HL-60 (cell line): ENCODE measurements at regions not wholly inside any gene's neighbourhood (a gene's known extent, or its start where the extent isn't known, plus 50 kb on each side); places are given as distances from the start of the nearest gene placed in this dataset.

Experiments used
- GABPA ChIP-seq: IDR thresholded peaks from 2 replicates; pipeline ENCODE4 v1.6.1; 2012; ENCODE audit warnings: low read depth
- POLR2AphosphoS5 ChIP-seq: IDR thresholded peaks from 2 replicates; pipeline ENCODE4 v1.6.1; 2012; ENCODE audit warnings: low read depth
- SPI1 ChIP-seq: IDR thresholded peaks from 2 replicates; pipeline ENCODE4 v1.6.1; 2012; ENCODE audit warnings: low read depth, mild to moderate bottlenecking, borderline replicate concordance
- TF ChIP-seq, protein P1 (sequence below): IDR thresholded peaks from one replicate; pipeline ENCODE4 v1.5.1; 2011; ENCODE audit warnings: low read length, control low read depth, inconsistent platforms; ENCODE audit not compliant: insufficient read depth
- TF ChIP-seq, protein P2 (sequence below): IDR thresholded peaks from 2 replicates; pipeline ENCODE4 v1.6.1; 2012; ENCODE audit warnings: low read depth; ENCODE audit not compliant: insufficient replicate concordance

DNA sequence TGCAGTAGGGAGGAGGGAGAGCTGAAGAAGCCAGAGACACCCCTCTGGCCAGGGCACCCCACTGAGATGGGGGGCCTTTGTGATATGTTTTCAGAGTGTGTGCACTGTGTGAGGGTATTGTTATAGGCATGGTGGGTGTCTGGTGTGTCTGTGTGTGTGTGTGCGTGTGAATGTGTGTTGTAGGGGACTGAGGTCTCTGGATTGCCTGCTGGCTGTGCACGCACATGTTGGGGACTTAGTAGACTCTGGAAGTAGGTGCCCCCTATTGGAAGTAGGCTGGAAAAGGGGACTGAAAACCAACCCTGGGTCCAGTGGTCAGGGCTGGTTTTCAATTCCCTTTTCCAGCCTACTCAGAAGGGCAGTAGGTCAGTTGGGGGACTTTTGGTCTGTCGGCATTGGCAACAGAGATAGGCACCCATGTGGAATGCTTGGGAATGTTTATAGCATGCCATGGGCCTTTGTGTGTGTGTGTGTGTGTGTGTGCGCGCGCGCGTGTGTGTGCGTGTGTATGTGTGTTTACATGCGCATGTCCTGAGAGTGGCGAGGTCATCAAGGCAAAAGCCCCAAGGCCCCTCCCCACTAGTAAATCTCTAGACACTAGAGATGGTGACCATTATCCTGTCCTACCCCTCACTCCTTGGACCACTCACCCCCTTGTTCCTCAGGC is 78.8 kb downstream of the HIF1AN start:
- TF ChIP-seq, protein P1, sequence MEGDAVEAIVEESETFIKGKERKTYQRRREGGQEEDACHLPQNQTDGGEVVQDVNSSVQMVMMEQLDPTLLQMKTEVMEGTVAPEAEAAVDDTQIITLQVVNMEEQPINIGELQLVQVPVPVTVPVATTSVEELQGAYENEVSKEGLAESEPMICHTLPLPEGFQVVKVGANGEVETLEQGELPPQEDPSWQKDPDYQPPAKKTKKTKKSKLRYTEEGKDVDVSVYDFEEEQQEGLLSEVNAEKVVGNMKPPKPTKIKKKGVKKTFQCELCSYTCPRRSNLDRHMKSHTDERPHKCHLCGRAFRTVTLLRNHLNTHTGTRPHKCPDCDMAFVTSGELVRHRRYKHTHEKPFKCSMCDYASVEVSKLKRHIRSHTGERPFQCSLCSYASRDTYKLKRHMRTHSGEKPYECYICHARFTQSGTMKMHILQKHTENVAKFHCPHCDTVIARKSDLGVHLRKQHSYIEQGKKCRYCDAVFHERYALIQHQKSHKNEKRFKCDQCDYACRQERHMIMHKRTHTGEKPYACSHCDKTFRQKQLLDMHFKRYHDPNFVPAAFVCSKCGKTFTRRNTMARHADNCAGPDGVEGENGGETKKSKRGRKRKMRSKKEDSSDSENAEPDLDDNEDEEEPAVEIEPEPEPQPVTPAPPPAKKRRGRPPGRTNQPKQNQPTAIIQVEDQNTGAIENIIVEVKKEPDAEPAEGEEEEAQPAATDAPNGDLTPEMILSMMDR, result no peak
- TF ChIP-seq SPI1, result no peak
- no peak for TF ChIP-seq POLR2AphosphoS5
- TF ChIP-seq, protein P2, sequence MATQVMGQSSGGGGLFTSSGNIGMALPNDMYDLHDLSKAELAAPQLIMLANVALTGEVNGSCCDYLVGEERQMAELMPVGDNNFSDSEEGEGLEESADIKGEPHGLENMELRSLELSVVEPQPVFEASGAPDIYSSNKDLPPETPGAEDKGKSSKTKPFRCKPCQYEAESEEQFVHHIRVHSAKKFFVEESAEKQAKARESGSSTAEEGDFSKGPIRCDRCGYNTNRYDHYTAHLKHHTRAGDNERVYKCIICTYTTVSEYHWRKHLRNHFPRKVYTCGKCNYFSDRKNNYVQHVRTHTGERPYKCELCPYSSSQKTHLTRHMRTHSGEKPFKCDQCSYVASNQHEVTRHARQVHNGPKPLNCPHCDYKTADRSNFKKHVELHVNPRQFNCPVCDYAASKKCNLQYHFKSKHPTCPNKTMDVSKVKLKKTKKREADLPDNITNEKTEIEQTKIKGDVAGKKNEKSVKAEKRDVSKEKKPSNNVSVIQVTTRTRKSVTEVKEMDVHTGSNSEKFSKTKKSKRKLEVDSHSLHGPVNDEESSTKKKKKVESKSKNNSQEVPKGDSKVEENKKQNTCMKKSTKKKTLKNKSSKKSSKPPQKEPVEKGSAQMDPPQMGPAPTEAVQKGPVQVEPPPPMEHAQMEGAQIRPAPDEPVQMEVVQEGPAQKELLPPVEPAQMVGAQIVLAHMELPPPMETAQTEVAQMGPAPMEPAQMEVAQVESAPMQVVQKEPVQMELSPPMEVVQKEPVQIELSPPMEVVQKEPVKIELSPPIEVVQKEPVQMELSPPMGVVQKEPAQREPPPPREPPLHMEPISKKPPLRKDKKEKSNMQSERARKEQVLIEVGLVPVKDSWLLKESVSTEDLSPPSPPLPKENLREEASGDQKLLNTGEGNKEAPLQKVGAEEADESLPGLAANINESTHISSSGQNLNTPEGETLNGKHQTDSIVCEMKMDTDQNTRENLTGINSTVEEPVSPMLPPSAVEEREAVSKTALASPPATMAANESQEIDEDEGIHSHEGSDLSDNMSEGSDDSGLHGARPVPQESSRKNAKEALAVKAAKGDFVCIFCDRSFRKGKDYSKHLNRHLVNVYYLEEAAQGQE, result no peak
- no peak for TF ChIP-seq GABPA
